ENCODE measurements at regions not wholly inside any gene's neighbourhood (a gene's known extent, or its start where the extent isn't known, plus 50 kb on each side); places are given as distances from the start of the nearest gene placed in this dataset.

GRCh38 chr18:28366676-28367075 lies 189.7 kb upstream of the CDH2 start:
- TF ChIP-seq GATA3 (IDR thresholded peaks at IDR 0.05; ENCODE audit: low read depth, low read length) = no peak
- TF ChIP-seq GATA2 (IDR thresholded peaks at IDR 0.05; ENCODE audit: low read depth, low read length) = no peak

Measured in SH-SY5Y (cell line).